NCI-H1048 (cell line): ENCODE measurements at regions not wholly inside any gene's neighbourhood (a gene's known extent, or its start where the extent isn't known, plus 50 kb on each side); places are given as distances from the start of the nearest gene placed in this dataset.
"Not testable (repeated sequence)": the region's sequence is repeated elsewhere in the genome, so short reads cannot be mapped to it uniquely, and the experiment has no call there.

Experiments
- DNase-seq: peaks from one replicate; lab custom pipeline; 2025; lab: John Stamatoyannopoulos, UW

- no peak for DNase-seq
These were observed 170.2 kb downstream of the HSD17B3 start for GRCh38 chr9:96131825-96132224.

GRCh38 chr9:96130970-96131369 is 171.0 kb downstream of the HSD17B3 start:
- DNase-seq: no peak

GRCh38 chr9:96129747-96130146 is 172.2 kb downstream of the HSD17B3 start:
- no peak for DNase-seq

GRCh38 chr9:96128880-96129279 is 173.1 kb downstream of the HSD17B3 start:
- no peak for DNase-seq

GRCh38 chr9:96126321-96126881 is 175.6 kb downstream of the HSD17B3 start:
- DNase-seq: no peak

GRCh38 chr9:96125624-96126023 is 176.4 kb downstream of the HSD17B3 start:
- no peak for DNase-seq

GRCh38 chr9:96122751-96123150 is 179.2 kb downstream of the HSD17B3 start:
- DNase-seq: no peak

GRCh38 chr9:96122282-96122681 is 179.7 kb downstream of the HSD17B3 start:
- no peak for DNase-seq

GRCh38 chr9:96121136-96121535 is 180.8 kb downstream of the HSD17B3 start:
- DNase-seq: no peak

GRCh38 chr9:96117398-96118080 is 184.4 kb downstream of the HSD17B3 start:
- no peak for DNase-seq

GRCh38 chr9:96116275-96117064 is 185.5 kb downstream of the HSD17B3 start:
- no peak for DNase-seq

GRCh38 chr9:96115836-96116235 is 186.1 kb downstream of the HSD17B3 start:
- DNase-seq: no peak

- no peak for DNase-seq
These were observed 188.9 kb downstream of the HSD17B3 start for GRCh38 chr9:96113032-96113431.

GRCh38 chr9:96109680-96110351 is 192.2 kb downstream of the HSD17B3 start:
- DNase-seq: no peak

GRCh38 chr9:96108691-96109380 is 193.1 kb downstream of the HSD17B3 start:
- no peak for DNase-seq

GRCh38 chr9:96107436-96107835 is 194.5 kb downstream of the HSD17B3 start:
- no peak for DNase-seq

GRCh38 chr9:96100385-96101300 is 201.3 kb downstream of the HSD17B3 start:
- no peak for DNase-seq

GRCh38 chr9:96090630-96091029 is 211.3 kb downstream of the HSD17B3 start:
- DNase-seq: not testable (repeated sequence)

- DNase-seq: no peak
These were observed 212.4 kb downstream of the HSD17B3 start for GRCh38 chr9:96089452-96090085.

GRCh38 chr9:96088510-96088909 is 213.0 kb downstream of the ERCC6L2 start:
- DNase-seq: no peak
